ENCODE measurements at regions not wholly inside any gene's neighbourhood (a gene's known extent, or its start where the extent isn't known, plus 50 kb on each side); places are given as distances from the start of the nearest gene placed in this dataset.

DNA sequence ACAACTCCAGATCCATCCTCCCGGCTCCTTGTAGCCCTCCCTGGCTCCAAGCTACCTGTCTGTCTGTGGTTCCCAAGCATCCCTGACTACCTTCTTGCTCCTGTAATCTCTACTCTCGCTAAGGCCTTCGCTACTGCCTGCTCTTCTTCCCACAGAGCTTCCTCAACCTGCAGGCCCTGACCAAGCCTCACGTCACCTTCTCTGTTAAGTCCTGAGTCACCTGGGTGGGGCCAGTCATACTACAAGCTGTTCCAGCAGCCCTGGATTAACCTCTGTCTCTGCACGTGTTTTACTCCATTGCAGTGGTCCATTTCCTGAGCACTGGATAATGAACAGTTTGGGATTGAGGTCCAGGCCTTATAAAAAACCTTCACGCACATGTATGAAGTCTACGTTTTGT is 770.7 kb downstream of the BCL11B start:
- Mint-ChIP-seq H3K9me3 (no peaks in the 10 kb centered on the region), H3K4me3 (no peak overlapping the region), H3K4me1 (no peaks in the 10 kb centered on the region), H3K27me3 (ENCODE audit: low read depth in 2 of 2) (peaks cover 24 to 44% of the 10 kb centered on the region in 2 donors), H3K27ac (no peak overlapping the region), H3K36me3 (no peaks in the 10 kb centered on the region)
- 92% methylated on average over 6 of the region's 7 CpGs for WGBS (ENCODE audit: insufficient coverage)
- no peak for TF ChIP-seq CTCF (IDR thresholded peaks at IDR 0.05)
- intact Hi-C loops (cut with micrococcal nuclease) = no loop called here
- no peak for DNase-seq
- no peak overlapping the region for H3K27ac ChIP-seq (ENCODE audit: low read length)
- ATAC-seq = no peak
- no peaks in the 10 kb centered on the region for H3K9me3 ChIP-seq (ENCODE audit: control insufficient read depth, insufficient read depth, low read length)
- H3K4me3 ChIP-seq (ENCODE audit: low read length) = no peak overlapping the region
- no peaks in the 10 kb centered on the region for H3K4me1 ChIP-seq (ENCODE audit: control insufficient read depth, insufficient read depth, low read length)
- no peaks in the 10 kb centered on the region for H3K36me3 ChIP-seq (ENCODE audit: control insufficient read depth, insufficient read depth, low read length)
- H3K27me3 ChIP-seq (ENCODE audit: control insufficient read depth, insufficient read depth, low read length) = no peaks in the 10 kb centered on the region

DNA sequence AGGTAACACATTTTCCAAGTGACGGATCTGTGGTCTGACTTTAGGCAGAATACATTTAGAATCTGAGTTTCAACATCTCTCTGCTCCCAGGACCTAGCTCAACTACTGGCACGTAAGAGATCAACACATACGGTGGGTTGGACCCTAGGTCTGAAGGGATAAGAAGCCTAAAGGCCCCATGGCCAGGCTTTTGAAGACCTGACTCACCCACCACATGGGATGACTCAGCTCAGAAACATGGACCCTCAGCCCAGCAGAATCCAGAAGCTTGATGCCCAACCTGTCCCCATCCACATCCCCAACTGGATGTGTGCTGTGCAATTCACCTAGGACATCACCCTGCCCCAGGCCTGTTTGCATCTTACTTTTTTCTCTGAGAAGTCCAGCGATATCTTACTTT is 770.2 kb downstream of the BCL11B start:
- Histone ChIP-seq H3K27ac (ENCODE audit: low read length) (no peak overlapping the region), H3K4me1 (ENCODE audit: control insufficient read depth, insufficient read depth, low read length) (no peaks in the 10 kb centered on the region), H3K27me3 (ENCODE audit: control insufficient read depth, insufficient read depth, low read length) (no peaks in the 10 kb centered on the region), H3K4me3 (ENCODE audit: low read length) (no peak overlapping the region), H3K9me3 (ENCODE audit: control insufficient read depth, insufficient read depth, low read length) (no peaks in the 10 kb centered on the region), H3K36me3 (ENCODE audit: control insufficient read depth, insufficient read depth, low read length) (no peaks in the 10 kb centered on the region)
- TF ChIP-seq CTCF (IDR thresholded peaks at IDR 0.05) = no peak
- Mint-ChIP-seq H3K36me3 (no peaks in the 10 kb centered on the region), H3K9me3 (no peaks in the 10 kb centered on the region), H3K4me3 (no peak overlapping the region), H3K27ac (no peak overlapping the region), H3K27me3 (ENCODE audit: low read depth in 2 of 2) (peaks cover 23 to 42% of the 10 kb centered on the region in 2 donors), H3K4me1 (no peaks in the 10 kb centered on the region)
- DNase-seq (no peak), ATAC-seq (no peak)
- WGBS (ENCODE audit: insufficient coverage) = 89% methylated on average over 4 of the region's 4 CpGs
- intact Hi-C loops (cut with micrococcal nuclease) = no loop called here

- Mint-ChIP-seq H3K27ac (no peak overlapping the region), H3K9me3 (no peaks in the 10 kb centered on the region), H3K4me1 (no peaks in the 10 kb centered on the region), H3K4me3 (no peak overlapping the region), H3K27me3 (ENCODE audit: low read depth in 2 of 2) (peaks cover 27 to 28% of the 10 kb centered on the region in 2 donors), H3K36me3 (no peaks in the 10 kb centered on the region)
- H3K4me3 ChIP-seq (ENCODE audit: low read length) = no peak overlapping the region
- no peak overlapping the region for H3K27ac ChIP-seq (ENCODE audit: low read length)
- H3K4me1 ChIP-seq (ENCODE audit: control insufficient read depth, insufficient read depth, low read length) = no peaks in the 10 kb centered on the region
- 90% methylated on average over 6 of the region's 6 CpGs for WGBS (ENCODE audit: insufficient coverage)
- no peaks in the 10 kb centered on the region for H3K36me3 ChIP-seq (ENCODE audit: control insufficient read depth, insufficient read depth, low read length)
- TF ChIP-seq CTCF (IDR thresholded peaks at IDR 0.05) = no peak
- H3K27me3 ChIP-seq (ENCODE audit: control insufficient read depth, insufficient read depth, low read length) = no peaks in the 10 kb centered on the region
- no peak for DNase-seq
- ATAC-seq = no peak
- no peaks in the 10 kb centered on the region for H3K9me3 ChIP-seq (ENCODE audit: control insufficient read depth, insufficient read depth, low read length)
- intact Hi-C loops (cut with micrococcal nuclease) = no loop called here
Measured at GRCh38 chr14:98503086-98503815, 768.7 kb downstream of the BCL11B start.

- intact Hi-C loops (cut with micrococcal nuclease) = no loop called here
- no peak for DNase-seq
- no peaks in the 10 kb centered on the region for H3K36me3 ChIP-seq (ENCODE audit: control insufficient read depth, insufficient read depth, low read length)
- TF ChIP-seq CTCF (IDR thresholded peaks at IDR 0.05) = no peak
- H3K4me1 ChIP-seq (ENCODE audit: control insufficient read depth, insufficient read depth, low read length) = no peaks in the 10 kb centered on the region
- no peak overlapping the region for H3K4me3 ChIP-seq (ENCODE audit: low read length)
- H3K36me3 Mint-ChIP-seq = no peaks in the 10 kb centered on the region
- H3K9me3 ChIP-seq (ENCODE audit: control insufficient read depth, insufficient read depth, low read length) = no peaks in the 10 kb centered on the region
- H3K27me3 Mint-ChIP-seq (ENCODE audit: low read depth in 2 of 2) = peaks cover 25 to 26% of the 10 kb centered on the region in 2 donors
- ATAC-seq = no peak
- H3K4me1 Mint-ChIP-seq = no peaks in the 10 kb centered on the region
- H3K4me3 Mint-ChIP-seq = no peak overlapping the region
- H3K27ac Mint-ChIP-seq = no peak overlapping the region
- WGBS (ENCODE audit: insufficient coverage) = 25% methylated on average over 1 of the region's 2 CpGs
- no peaks in the 10 kb centered on the region for H3K9me3 Mint-ChIP-seq
- no peak overlapping the region for H3K27ac ChIP-seq (ENCODE audit: low read length)
- no peaks in the 10 kb centered on the region for H3K27me3 ChIP-seq (ENCODE audit: control insufficient read depth, insufficient read depth, low read length)
Measured at GRCh38 chr14:98507264-98507663, 764.7 kb downstream of the BCL11B start.
